Caco-2 (cell line): ENCODE measurements at regions not wholly inside any gene's neighbourhood (a gene's known extent, or its start where the extent isn't known, plus 50 kb on each side); places are given as distances from the start of the nearest gene placed in this dataset.

Experiments used
- BruUV-seq: library from RNA; stranded (reverse); fragments of 400-500 nt; replicated peaks from 2 replicates; lab custom pipeline; 2021; lab: Mats Ljungman, UMichigan
- CTCF ChIA-PET: fragments of 300-600 bp; sonication (Branson Sonifier 250); formaldehyde crosslinking; loops from one replicate; lab custom pipeline; 2022; ENCODE audit warnings: antibody characterized with exemption; lab: Charles Lee
- POLR2A ChIA-PET: fragments of 300-600 bp; sonication (Branson Sonifier 250); formaldehyde crosslinking; loops from one replicate; lab custom pipeline; 2022; ENCODE audit warnings: antibody characterized with exemption; lab: Charles Lee
- DNase-seq, 2 experiments: peaks; one replicate each; pipeline versions ENCODE4 v3.0.0 to v3.0.0-alpha.2; 2020 to 2022
- H3K27me3 ChIP-seq: replicated peaks from 2 replicates; pipeline ENCODE4 v1.6.0; 2011; ENCODE audit warnings: low read length; ENCODE audit not compliant: control insufficient read depth, insufficient read depth
- H3K36me3 ChIP-seq: 2 replicates; pipeline ENCODE4 v1.5.1; 2011; ENCODE audit warnings: low read length; ENCODE audit not compliant: control insufficient read depth, insufficient read depth
- H3K4me1 ChIP-seq: fragments of 250-450 bp; sonication (Bioruptor Pico); 2 replicates; pipeline ENCODE4 v1.5.1; 2020; ENCODE audit warnings: mild to moderate bottlenecking
- H3K4me3 ChIP-seq: 2 replicates; pipeline ENCODE4 v1.5.1; 2011; ENCODE audit warnings: low read depth, mild to moderate bottlenecking, control low read depth, low read length
- H3K9me3 ChIP-seq: fragments of 250-450 bp; sonication (Bioruptor Pico); 2 replicates; pipeline ENCODE4 v1.5.1; 2020; ENCODE audit warnings: mild to moderate bottlenecking, moderate library complexity
- H3K27ac Mint-ChIP-seq: one replicate; pipeline ENCODE4 v1.8.0; 2022; ENCODE audit warnings: mixed read lengths; ENCODE audit not compliant: unreplicated experiment
- H3K27me3 Mint-ChIP-seq: one replicate; pipeline ENCODE4 v1.8.0; 2022; ENCODE audit warnings: mixed read lengths; ENCODE audit not compliant: insufficient read depth, unreplicated experiment
- H3K36me3 Mint-ChIP-seq: one replicate; pipeline ENCODE4 v1.8.0; 2022; ENCODE audit warnings: mild to moderate bottlenecking, mixed read lengths; ENCODE audit not compliant: insufficient read depth, unreplicated experiment
- H3K4me1 Mint-ChIP-seq: one replicate; pipeline ENCODE4 v1.8.0; 2022; ENCODE audit warnings: low read depth, mixed read lengths; ENCODE audit not compliant: unreplicated experiment
- H3K4me3 Mint-ChIP-seq: one replicate; pipeline ENCODE4 v1.8.0; 2022; ENCODE audit warnings: mild to moderate bottlenecking, moderate library complexity, mixed read lengths; ENCODE audit not compliant: unreplicated experiment
- H3K9me3 Mint-ChIP-seq: one replicate; pipeline ENCODE4 v1.8.0; 2022; ENCODE audit warnings: mixed read lengths; ENCODE audit not compliant: unreplicated experiment
- CTCF ChIP-seq, 2 experiments: fragments of 200-600 bp in 1 of 2; IDR thresholded peaks; 1 replicate in 1 of 2; 2 replicates in 1 of 2; pipeline versions ENCODE4 v1.5.1 to v1.8.0; 2011 to 2022; ENCODE audit warnings: antibody characterized with exemption in 1 of 2, control low read depth in 1 of 2, inconsistent platforms in 1 of 2, low read depth in 1 of 2, low read length in 1 of 2, mild to moderate bottlenecking in 1 of 2, moderate library complexity in 1 of 2; ENCODE audit not compliant: insufficient read depth in 1 of 2, severe bottlenecking in 1 of 2, unreplicated experiment in 1 of 2
- intact Hi-C: fragments of 100-400 bp; cut with micrococcal nuclease; formaldehyde crosslinking; loops from one replicate; pipeline ENCODE4 v1.10.0; 2022; ENCODE audit not compliant: unreplicated experiment

- Histone ChIP-seq H3K9me3 (no peaks in the 10 kb centered on the region), H3K36me3 (no peaks in the 10 kb centered on the region), H3K27me3 (no peaks in the 10 kb centered on the region), H3K4me1 (no peaks in the 10 kb centered on the region), H3K4me3 (no peak overlapping the region)
- Mint-ChIP-seq H3K4me3 (no peak overlapping the region), H3K27ac (no peak overlapping the region), H3K36me3 (no peaks in the 10 kb centered on the region), H3K9me3 (no peaks in the 10 kb centered on the region), H3K4me1 (no peaks in the 10 kb centered on the region), H3K27me3 (no peaks in the 10 kb centered on the region)
- no peak for TF ChIP-seq CTCF (IDR thresholded peaks at IDR 0.05; ENCODE audit: insufficient read depth in 1 of 2, low read depth in 1 of 2, low read length in 1 of 2, severe bottlenecking in 1 of 2, unreplicated experiment in 1 of 2)
- ChIA-PET POLR2A (no interaction called here), CTCF (no interaction called here)
- no TSS peak for BruUV-seq
- intact Hi-C loops, result no loop called here
- DNase-seq, result no peak
These were observed 70.0 kb upstream of the KCNH7 start for GRCh38 chr2:162908567-162908966.

- DNase-seq, result peak; percentile 41 to 43
- Histone ChIP-seq H3K36me3 (no peaks in the 10 kb centered on the region), H3K4me3 (no peak overlapping the region), H3K9me3 (no peaks in the 10 kb centered on the region), H3K4me1 (no peaks in the 10 kb centered on the region), H3K27me3 (no peaks in the 10 kb centered on the region)
- H3K9me3 Mint-ChIP-seq, result no peaks in the 10 kb centered on the region
- ChIA-PET CTCF (no interaction called here), POLR2A (no interaction called here)
- no peaks in the 10 kb centered on the region for H3K36me3 Mint-ChIP-seq
- TF ChIP-seq CTCF (IDR thresholded peaks at IDR 0.05; ENCODE audit: insufficient read depth in 1 of 2, low read depth in 1 of 2, low read length in 1 of 2, severe bottlenecking in 1 of 2, unreplicated experiment in 1 of 2), result peak; percentile 82 to 83
- no peak overlapping the region for H3K4me3 Mint-ChIP-seq
- intact Hi-C loops, result loop anchor here (1.0 to 5.0 kb wide), 3 partner anchors 72 to 366 kb away; no protein-coding TSS in a partner anchor
- H3K27me3 Mint-ChIP-seq, result no peaks in the 10 kb centered on the region
- H3K4me1 Mint-ChIP-seq, result no peaks in the 10 kb centered on the region
- no TSS peak for BruUV-seq
- H3K27ac Mint-ChIP-seq, result no peak overlapping the region
These were observed 52.2 kb upstream of the KCNH7 start for GRCh38 chr2:162890690-162891311.

GRCh38 chr2:162888652-162889051 lies 50.1 kb upstream of the KCNH7 start:
- no peaks in the 10 kb centered on the region for H3K27me3 ChIP-seq
- Mint-ChIP-seq H3K9me3 (no peaks in the 10 kb centered on the region), H3K36me3 (no peaks in the 10 kb centered on the region), H3K27me3 (no peaks in the 10 kb centered on the region), H3K27ac (no peak overlapping the region), H3K4me1 (no peaks in the 10 kb centered on the region), H3K4me3 (no peak overlapping the region)
- intact Hi-C loops, result no loop called here
- BruUV-seq, result no TSS peak
- POLR2A ChIA-PET, result no interaction called here
- DNase-seq, result no peak
- no peak for TF ChIP-seq CTCF (IDR thresholded peaks at IDR 0.05; ENCODE audit: insufficient read depth in 1 of 2, low read depth in 1 of 2, low read length in 1 of 2, severe bottlenecking in 1 of 2, unreplicated experiment in 1 of 2)
- CTCF ChIA-PET, result no interaction called here
- H3K36me3 ChIP-seq, result no peaks in the 10 kb centered on the region
- no peaks in the 10 kb centered on the region for H3K9me3 ChIP-seq
- no peaks in the 10 kb centered on the region for H3K4me1 ChIP-seq
- no peak overlapping the region for H3K4me3 ChIP-seq
